ENCODE measurements at regions not wholly inside any gene's neighbourhood (a gene's known extent, or its start where the extent isn't known, plus 50 kb on each side); places are given as distances from the start of the nearest gene placed in this dataset.
A peak's percentile ranks its signal among the peaks of the same experiment; 100 is the strongest.

- Histone ChIP-seq H3K9me3 (ENCODE audit: control insufficient read depth, insufficient read depth, low read depth, low read length) (no peaks in the 10 kb centered on the region), H3K4me3 (ENCODE audit: low read depth, low read length) (no peak overlapping the region), H3K27ac (ENCODE audit: extremely low read depth, low read depth, low read length) (no peak overlapping the region), H3K36me3 (ENCODE audit: control insufficient read depth in 2 of 2, insufficient read depth in 1 of 2, low read length in 2 of 2) (no peaks in the 10 kb centered on the region), H3K4me1 (ENCODE audit: control insufficient read depth, insufficient read depth, low read length) (no peaks in the 10 kb centered on the region)
- ChIA-PET CTCF (interaction anchor here (0.6 kb wide), 1 partner anchor 716 kb away, joined by 3 read pairs; no protein-coding TSS in a partner anchor), POLR2A (no interaction called here)
- peak; percentile 26 for TF ChIP-seq SP2 (tag by site-specific recombination; IDR thresholded peaks at IDR 0.05)
- no peak for TF ChIP-seq ZNF10 (tag by site-specific recombination; IDR thresholded peaks at IDR 0.05)
- TF ChIP-seq ZNF518A (tag by site-specific recombination; conservative IDR thresholded peaks at IDR 0.05; ENCODE audit: low read depth): no peak
- no peak for TF ChIP-seq ZNF664 (tag by site-specific recombination; IDR thresholded peaks at IDR 0.05)
- no peak for TF ChIP-seq MYNN (tag by site-specific recombination; IDR thresholded peaks at IDR 0.05; ENCODE audit: borderline replicate concordance)
These were observed 156.6 kb upstream of the ACVR2A start for GRCh38 chr2:147688242-147688641.

- Histone ChIP-seq H3K27ac (ENCODE audit: extremely low read depth, low read depth, low read length) (no peak overlapping the region), H3K9me3 (ENCODE audit: control insufficient read depth, insufficient read depth, low read depth, low read length) (no peaks in the 10 kb centered on the region), H3K4me3 (ENCODE audit: low read depth, low read length) (no peak overlapping the region), H3K4me1 (ENCODE audit: control insufficient read depth, insufficient read depth, low read length) (no peaks in the 10 kb centered on the region), H3K36me3 (ENCODE audit: control insufficient read depth in 2 of 2, insufficient read depth in 1 of 2, low read length in 2 of 2) (no peaks in the 10 kb centered on the region)
- ChIA-PET CTCF (no interaction called here), POLR2A (no interaction called here)
- TF ChIP-seq ZNF521 (tag by site-specific recombination; IDR thresholded peaks at IDR 0.05) (no peak), ZSCAN16 (tag by site-specific recombination; IDR thresholded peaks at IDR 0.05) (no peak), ZNF664 (tag by site-specific recombination; IDR thresholded peaks at IDR 0.05) (no peak), ZNF311 (tag by site-specific recombination; IDR thresholded peaks at IDR 0.05; ENCODE audit: borderline replicate concordance) (no peak), ZNF571 (tag by site-specific recombination; IDR thresholded peaks at IDR 0.05) (no peak), ZNF585B (tag by site-specific recombination; IDR thresholded peaks at IDR 0.05) (no peak), ZIC2 (tag by site-specific recombination; IDR thresholded peaks at IDR 0.05) (no peak), TCF7L2 (IDR thresholded peaks at IDR 0.05; ENCODE audit: borderline replicate concordance, low read depth, low read length) (no peak), ZNF621 (tag by site-specific recombination; IDR thresholded peaks at IDR 0.05) (no peak)
These were observed 158.5 kb upstream of the ACVR2A start for GRCh38 chr2:147686365-147686764.

GRCh38 chr2:147684903-147685302, 159.9 kb upstream of the ACVR2A start:
- Histone ChIP-seq H3K4me1 (ENCODE audit: control insufficient read depth, insufficient read depth, low read length) (peaks cover 4% of the 10 kb centered on the region), H3K36me3 (ENCODE audit: control insufficient read depth in 2 of 2, insufficient read depth in 1 of 2, low read length in 2 of 2) (no peaks in the 10 kb centered on the region), H3K4me3 (ENCODE audit: low read depth, low read length) (no peak overlapping the region), H3K27ac (ENCODE audit: extremely low read depth, low read depth, low read length) (no peak overlapping the region), H3K9me3 (ENCODE audit: control insufficient read depth, insufficient read depth, low read depth, low read length) (no peaks in the 10 kb centered on the region)
- TF ChIP-seq ZNF174 (tag by site-specific recombination; IDR thresholded peaks at IDR 0.05) (no peak), PRDM1 (tag by site-specific recombination; IDR thresholded peaks at IDR 0.05) (no peak), ZNF37A (tag by site-specific recombination; IDR thresholded peaks at IDR 0.05) (no peak), SP7 (tag by site-specific recombination; IDR thresholded peaks at IDR 0.05) (no peak), ZNF416 (tag by site-specific recombination; IDR thresholded peaks at IDR 0.05) (no peak), ZNF324 (tag by site-specific recombination; IDR thresholded peaks at IDR 0.05) (no peak), SALL2 (tag by site-specific recombination; IDR thresholded peaks at IDR 0.05; ENCODE audit: borderline replicate concordance) (no peak), PRDM10 (tag by site-specific recombination; IDR thresholded peaks at IDR 0.05) (no peak), OVOL3 (tag by site-specific recombination; IDR thresholded peaks at IDR 0.05) (no peak)
- CTCF ChIA-PET: interaction anchor here (0.7 kb wide), 1 partner anchor 753 kb away, joined by 3 read pairs; no protein-coding TSS in a partner anchor
- POLR2A ChIA-PET: no interaction called here

Measured in HEK293 (cell line).